H7 (cell line): ENCODE measurements at regions not wholly inside any gene's neighbourhood (a gene's known extent, or its start where the extent isn't known, plus 50 kb on each side); places are given as distances from the start of the nearest gene placed in this dataset.

ENCODE experiments used
- DNase-seq: peaks from one replicate; pipeline ENCODE4 v3.0.0; 2012
- H3K27me3 ChIP-seq: 2 replicates; pipeline ENCODE4 v1.6.0; 2011; ENCODE audit warnings: mild to moderate bottlenecking, low read length; ENCODE audit not compliant: control insufficient read depth, insufficient read depth
- H3K36me3 ChIP-seq: replicated peaks from 2 replicates; pipeline ENCODE4 v1.5.1; 2011; ENCODE audit warnings: low read length; ENCODE audit not compliant: control insufficient read depth, insufficient read depth
- H3K4me3 ChIP-seq: 2 replicates; pipeline ENCODE4 v1.5.1; 2011; ENCODE audit warnings: low read depth, mild to moderate bottlenecking, control low read depth, low read length, moderate library complexity; ENCODE audit not compliant: insufficient read depth

GRCh38 chr6:4383910-4384638 lies 248.7 kb upstream of the ECI2 start:
- no peak for DNase-seq
- H3K4me3 ChIP-seq, result no peak overlapping the region
- H3K36me3 ChIP-seq, result no peaks in the 10 kb centered on the region
- no peaks in the 10 kb centered on the region for H3K27me3 ChIP-seq

- no peak overlapping the region for H3K4me3 ChIP-seq
- no peaks in the 10 kb centered on the region for H3K36me3 ChIP-seq
- H3K27me3 ChIP-seq, result no peaks in the 10 kb centered on the region
- no peak for DNase-seq
These were observed 247.0 kb upstream of the ECI2 start for GRCh38 chr6:4382362-4382853.

GRCh38 chr6:4381381-4381780 lies 246.0 kb upstream of the ECI2 start:
- Histone ChIP-seq H3K36me3 (no peaks in the 10 kb centered on the region), H3K27me3 (no peaks in the 10 kb centered on the region), H3K4me3 (no peak overlapping the region)
- DNase-seq, result no peak

- Histone ChIP-seq H3K4me3 (no peak overlapping the region), H3K36me3 (no peaks in the 10 kb centered on the region), H3K27me3 (no peaks in the 10 kb centered on the region)
- no peak for DNase-seq
These were observed 245.5 kb upstream of the ECI2 start for GRCh38 chr6:4380881-4381281.

GRCh38 chr6:4379958-4380357 lies 244.6 kb upstream of the ECI2 start:
- Histone ChIP-seq H3K4me3 (no peak overlapping the region), H3K27me3 (no peaks in the 10 kb centered on the region), H3K36me3 (no peaks in the 10 kb centered on the region)
- no peak for DNase-seq

GRCh38 chr6:4378319-4378996 lies 243.1 kb upstream of the ECI2 start:
- no peaks in the 10 kb centered on the region for H3K27me3 ChIP-seq
- DNase-seq, result no peak
- H3K36me3 ChIP-seq, result no peaks in the 10 kb centered on the region
- no peak overlapping the region for H3K4me3 ChIP-seq

GRCh38 chr6:4377603-4378002 lies 242.2 kb upstream of the ECI2 start:
- Histone ChIP-seq H3K27me3 (no peaks in the 10 kb centered on the region), H3K4me3 (no peak overlapping the region), H3K36me3 (no peaks in the 10 kb centered on the region)
- DNase-seq, result no peak

GRCh38 chr6:4374216-4374615 lies 238.8 kb upstream of the ECI2 start:
- no peak for DNase-seq
- Histone ChIP-seq H3K36me3 (no peaks in the 10 kb centered on the region), H3K4me3 (no peak overlapping the region)

GRCh38 chr6:4372866-4373265 lies 237.5 kb upstream of the ECI2 start:
- no peaks in the 10 kb centered on the region for H3K27me3 ChIP-seq
- no peak overlapping the region for H3K4me3 ChIP-seq
- H3K36me3 ChIP-seq, result no peaks in the 10 kb centered on the region
- no peak for DNase-seq

More at GRCh38 chr6:4374216-4374615, 238.8 kb upstream of the ECI2 start:
- no peaks in the 10 kb centered on the region for H3K27me3 ChIP-seq

GRCh38 chr6:4371207-4371921 lies 236.0 kb upstream of the ECI2 start:
- DNase-seq, result no peak
- no peak overlapping the region for H3K4me3 ChIP-seq
- no peaks in the 10 kb centered on the region for H3K36me3 ChIP-seq
- H3K27me3 ChIP-seq, result no peaks in the 10 kb centered on the region

GRCh38 chr6:4370066-4370465 lies 234.7 kb upstream of the ECI2 start:
- H3K4me3 ChIP-seq, result no peak overlapping the region
- H3K36me3 ChIP-seq, result no peaks in the 10 kb centered on the region
- DNase-seq, result no peak
- H3K27me3 ChIP-seq, result no peaks in the 10 kb centered on the region

GRCh38 chr6:4369616-4370015 lies 234.2 kb upstream of the ECI2 start:
- Histone ChIP-seq H3K4me3 (no peak overlapping the region), H3K27me3 (no peaks in the 10 kb centered on the region), H3K36me3 (no peaks in the 10 kb centered on the region)
- DNase-seq, result no peak

GRCh38 chr6:4368649-4369048 lies 233.3 kb upstream of the ECI2 start:
- H3K36me3 ChIP-seq, result no peaks in the 10 kb centered on the region
- H3K4me3 ChIP-seq, result no peak overlapping the region
- H3K27me3 ChIP-seq, result no peaks in the 10 kb centered on the region
- DNase-seq, result no peak

- DNase-seq, result no peak
- Histone ChIP-seq H3K27me3 (no peaks in the 10 kb centered on the region), H3K4me3 (no peak overlapping the region), H3K36me3 (no peaks in the 10 kb centered on the region)
These were observed 232.3 kb upstream of the ECI2 start for GRCh38 chr6:4367643-4368042.
